ENCODE measurements at regions not wholly inside any gene's neighbourhood (a gene's known extent, or its start where the extent isn't known, plus 50 kb on each side); places are given as distances from the start of the nearest gene placed in this dataset.

DNA sequence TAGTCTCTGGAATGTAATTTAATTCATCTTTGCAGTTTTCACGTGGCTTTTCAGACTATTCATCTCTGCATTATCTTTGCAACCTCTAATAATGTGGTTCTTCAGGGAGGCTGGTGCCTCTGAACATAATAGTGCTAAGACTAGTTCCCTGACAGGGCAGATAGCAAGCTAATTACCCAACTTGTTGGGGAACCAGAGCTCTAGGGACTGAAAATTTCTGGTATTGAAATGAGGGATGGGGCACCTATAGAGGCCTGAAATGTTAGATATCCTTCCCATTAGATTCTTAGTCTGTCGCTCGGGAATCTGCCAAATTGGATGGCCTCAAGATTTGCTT, 693.6 kb upstream of the MAP3K7 start:
- Histone ChIP-seq H3K4me2 (ENCODE audit: low read depth, low read length) (no peak overlapping the region), H3K79me2 (ENCODE audit: low read length) (no peaks in the 10 kb centered on the region), H3K4me1 (ENCODE audit: low read length) (no peaks in the 10 kb centered on the region), H3K4me3 (ENCODE audit: low read length) (no peak overlapping the region), H3F3A (ENCODE audit: insufficient read depth, low read length) (no peaks in the 10 kb centered on the region), H3K9ac (ENCODE audit: low read length) (no peak overlapping the region), H3K36me3 (replicated peaks; ENCODE audit: insufficient read depth, low read length) (no peaks in the 10 kb centered on the region), H2AFZ (ENCODE audit: low read length) (no peak overlapping the region), H3K9me2 (replicated peaks; ENCODE audit: insufficient read depth, low read length) (no peaks in the 10 kb centered on the region), H3K27ac (ENCODE audit: low read length) (no peak overlapping the region), H3K27me3 (replicated peaks; ENCODE audit: insufficient read depth, low read length) (no peaks in the 10 kb centered on the region), H4K20me1 (ENCODE audit: insufficient read depth, low read length) (no peaks in the 10 kb centered on the region), H3K9me3 (replicated peaks; ENCODE audit: insufficient read depth, low read length) (no peaks in the 10 kb centered on the region)
- DNase-seq = no peak
- TF ChIP-seq CTCF (IDR thresholded peaks at IDR 0.05; ENCODE audit: low read length) (no peak), EZH2 (optimal IDR thresholded peaks at IDR 0.05; ENCODE audit: low read depth, low read length) (no peak), EZH2phosphoT487 (IDR thresholded peaks at IDR 0.05; ENCODE audit: low read length) (no peak)

DNA sequence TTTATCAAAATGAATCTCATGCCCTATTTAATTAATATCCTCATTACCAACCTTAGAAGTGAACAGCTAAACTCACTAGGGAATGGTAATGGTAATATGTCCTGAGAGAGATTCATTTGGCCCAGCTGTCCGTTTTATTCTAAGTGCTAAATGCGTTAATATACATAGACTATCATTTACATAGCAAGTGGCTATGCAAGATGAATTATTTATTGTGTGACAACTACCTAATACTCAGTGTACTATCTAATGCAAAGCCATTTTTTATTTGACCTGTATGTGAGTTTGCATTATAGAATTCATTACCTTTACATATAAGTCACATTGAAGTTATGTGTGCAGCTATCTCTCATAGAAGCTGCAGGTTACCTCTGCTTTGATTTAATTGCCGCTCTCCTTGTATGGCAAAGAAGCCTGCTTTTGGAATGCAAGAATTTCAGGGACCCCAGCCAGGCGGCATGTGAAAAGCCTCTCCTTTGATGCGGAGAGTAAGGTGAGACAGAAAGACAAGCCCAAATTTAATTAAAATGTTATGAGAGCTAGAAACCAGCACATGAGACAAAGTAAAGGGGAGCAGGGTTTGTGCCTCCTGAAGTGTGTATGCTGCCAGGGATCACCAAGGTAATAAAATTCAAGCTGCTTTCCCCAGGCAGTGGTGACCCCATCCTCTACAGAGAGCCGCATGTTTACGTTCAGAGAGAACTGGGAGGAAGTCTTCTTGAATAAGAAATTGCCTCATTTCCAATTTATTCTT, 693.0 kb upstream of the MAP3K7 start:
- Histone ChIP-seq H3K4me3 (ENCODE audit: low read length) (no peak overlapping the region), H3K79me2 (ENCODE audit: low read length) (no peaks in the 10 kb centered on the region), H3K9ac (ENCODE audit: low read length) (no peak overlapping the region), H3F3A (ENCODE audit: insufficient read depth, low read length) (no peaks in the 10 kb centered on the region), H3K9me2 (replicated peaks; ENCODE audit: insufficient read depth, low read length) (no peaks in the 10 kb centered on the region), H3K27me3 (replicated peaks; ENCODE audit: insufficient read depth, low read length) (no peaks in the 10 kb centered on the region), H4K20me1 (ENCODE audit: insufficient read depth, low read length) (no peaks in the 10 kb centered on the region), H3K4me1 (ENCODE audit: low read length) (no peaks in the 10 kb centered on the region), H3K36me3 (replicated peaks; ENCODE audit: insufficient read depth, low read length) (no peaks in the 10 kb centered on the region), H3K27ac (ENCODE audit: low read length) (no peak overlapping the region), H3K9me3 (replicated peaks; ENCODE audit: insufficient read depth, low read length) (no peaks in the 10 kb centered on the region), H3K4me2 (ENCODE audit: low read depth, low read length) (no peak overlapping the region), H2AFZ (ENCODE audit: low read length) (no peak overlapping the region)
- no peak for TF ChIP-seq EZH2phosphoT487 (IDR thresholded peaks at IDR 0.05; ENCODE audit: low read length)
- TF ChIP-seq CTCF (IDR thresholded peaks at IDR 0.05; ENCODE audit: low read length) = no peak
- TF ChIP-seq EZH2 (optimal IDR thresholded peaks at IDR 0.05; ENCODE audit: low read depth, low read length) = no peak
- no peak for DNase-seq

- no peaks in the 10 kb centered on the region for H3K9me3 ChIP-seq (replicated peaks; ENCODE audit: insufficient read depth, low read length)
- no peak overlapping the region for H3K4me3 ChIP-seq (ENCODE audit: low read length)
- no peaks in the 10 kb centered on the region for H3F3A ChIP-seq (ENCODE audit: insufficient read depth, low read length)
- no peaks in the 10 kb centered on the region for H3K36me3 ChIP-seq (replicated peaks; ENCODE audit: insufficient read depth, low read length)
- H3K9ac ChIP-seq (ENCODE audit: low read length) = no peak overlapping the region
- no peaks in the 10 kb centered on the region for H3K4me1 ChIP-seq (ENCODE audit: low read length)
- no peaks in the 10 kb centered on the region for H3K9me2 ChIP-seq (replicated peaks; ENCODE audit: insufficient read depth, low read length)
- H2AFZ ChIP-seq (ENCODE audit: low read length) = no peak overlapping the region
- no peak overlapping the region for H3K27ac ChIP-seq (ENCODE audit: low read length)
- H3K79me2 ChIP-seq (ENCODE audit: low read length) = no peaks in the 10 kb centered on the region
- no peaks in the 10 kb centered on the region for H4K20me1 ChIP-seq (ENCODE audit: insufficient read depth, low read length)
- TF ChIP-seq EZH2 (optimal IDR thresholded peaks at IDR 0.05; ENCODE audit: low read depth, low read length) (no peak), EZH2phosphoT487 (IDR thresholded peaks at IDR 0.05; ENCODE audit: low read length) (no peak), CTCF (IDR thresholded peaks at IDR 0.05; ENCODE audit: low read length) (no peak)
- H3K4me2 ChIP-seq (ENCODE audit: low read depth, low read length) = no peak overlapping the region
- no peak for DNase-seq
- no peaks in the 10 kb centered on the region for H3K27me3 ChIP-seq (replicated peaks; ENCODE audit: insufficient read depth, low read length)
These were observed 691.5 kb upstream of the MAP3K7 start for GRCh38 chr6:91278416-91278815.

All from MM.1S (cell line).